B cell (primary cell): ENCODE measurements at regions not wholly inside any gene's neighbourhood (a gene's known extent, or its start where the extent isn't known, plus 50 kb on each side); places are given as distances from the start of the nearest gene placed in this dataset.
"Not testable (repeated sequence)": the region's sequence is repeated elsewhere in the genome, so short reads cannot be mapped to it uniquely, and the experiment has no call there.

Experiments used
- ATAC-seq: fragments of 200-7000 bp; cut with Tn5 transposase; one replicate; pipeline ENCODE4 v1.10.0; 2021; ENCODE audit warnings: low read depth, mild to moderate bottlenecking, moderate number of reproducible peaks, moderate library complexity
- CTCF ChIA-PET: fragments of 350-600 bp; sonication (Branson Sonifier 250); formaldehyde crosslinking; loops from one replicate; lab custom pipeline; 2021; ENCODE audit warnings: antibody characterized with exemption, inconsistent platforms; lab: Charles Lee
- POLR2A ChIA-PET: fragments of 350-600 bp; sonication (Branson Sonifier 250); formaldehyde crosslinking; loops from one replicate; lab custom pipeline; 2021; ENCODE audit warnings: antibody characterized with exemption; lab: Charles Lee
- DNase-seq: peaks from one replicate; pipeline ENCODE4 v3.0.0; 2013
- H2AFZ ChIP-seq: 2 replicates; pipeline ENCODE4 v1.6.1; 2012; ENCODE audit warnings: mild to moderate bottlenecking, low read depth, low read length; ENCODE audit not compliant: insufficient read depth, poor library complexity, severe bottlenecking
- H3K27ac ChIP-seq, 2 donors: 1 replicate in 1 of 2; 2 replicates in 1 of 2; pipeline ENCODE4 v1.5.1; 2012 to 2013; ENCODE audit warnings: low read length in 2 of 2, mild to moderate bottlenecking in 2 of 2, moderate library complexity in 1 of 2
- H3K27me3 ChIP-seq, 4 experiments: fragments of 200-600 bp in 1 of 4; sonication (generic) in 1 of 4; replicated peaks in 1 of 4; 1 replicate in 2 of 4; 2 replicates in 2 of 4; pipeline versions ENCODE4 v1.6.1 to v1.7.0; 2013 to 2016; ENCODE audit warnings: low read length in 3 of 4, mild to moderate bottlenecking in 2 of 4, mixed read lengths in 1 of 4, moderate library complexity in 1 of 4; ENCODE audit not compliant: insufficient read depth in 4 of 4, control insufficient read depth in 3 of 4; ENCODE audit errors: control extremely low read depth in 1 of 4
- H3K36me3 ChIP-seq, 2 experiments: replicated peaks in 1 of 2; 1 replicate in 1 of 2; 2 replicates in 1 of 2; pipeline versions ENCODE4 v1.6.1 to v1.7.1; 2013; ENCODE audit warnings: low read length in 1 of 2; ENCODE audit not compliant: insufficient read depth in 2 of 2, control insufficient read depth in 1 of 2; ENCODE audit errors: control extremely low read depth in 1 of 2, extremely low read depth in 1 of 2
- H3K4me1 ChIP-seq, 2 donors: fragments of 200-600 bp in 1 of 2; sonication (generic) in 1 of 2; 1 replicate in 1 of 2; 2 replicates in 1 of 2; pipeline versions ENCODE4 v1.5.1 to v1.6.1; 2013 to 2017; ENCODE audit warnings: low read length in 2 of 2; ENCODE audit not compliant: control insufficient read depth in 2 of 2, insufficient read depth in 2 of 2
- H3K4me2 ChIP-seq: replicated peaks from 2 replicates; pipeline ENCODE3; 2012; ENCODE audit warnings: mild to moderate bottlenecking, low read depth, low read length; ENCODE audit not compliant: poor library complexity, severe bottlenecking
- H3K4me3 ChIP-seq, 5 experiments: fragments of 200-600 bp in 1 of 5; sonication (generic) in 1 of 5; 1 replicate in 3 of 5; 2 replicates in 2 of 5; pipeline versions ENCODE4 v1.5.1 to v1.7.0; 2011 to 2016; ENCODE audit warnings: low read length in 4 of 5, mild to moderate bottlenecking in 4 of 5, low read depth in 2 of 5, control low read depth in 1 of 5, moderate library complexity in 1 of 5; ENCODE audit not compliant: insufficient read depth in 1 of 5; ENCODE audit errors: control extremely low read depth in 1 of 5, extremely low read depth in 1 of 5
- H3K79me2 ChIP-seq: fragments of 200-600 bp; sonication (generic); one replicate; pipeline ENCODE4 v1.6.0; 2016; ENCODE audit warnings: low read length; ENCODE audit not compliant: control insufficient read depth, insufficient read depth
- H3K9ac ChIP-seq: fragments of 200-600 bp; sonication (generic); 2 replicates; pipeline ENCODE4 v1.6.1; 2017; ENCODE audit warnings: mild to moderate bottlenecking, low read length, moderate library complexity
- H3K9me3 ChIP-seq, 3 donors: one replicate each; pipeline versions ENCODE4 v1.6.1 to v1.7.1; 2013; ENCODE audit warnings: low read length in 2 of 3; ENCODE audit not compliant: control insufficient read depth in 2 of 3, insufficient read depth in 1 of 3; ENCODE audit errors: control extremely low read depth in 1 of 3
- H4K20me1 ChIP-seq: 2 replicates; pipeline ENCODE4 v1.6.0; 2012; ENCODE audit warnings: mild to moderate bottlenecking, low read length; ENCODE audit not compliant: insufficient read depth, control insufficient read depth, poor library complexity, severe bottlenecking
- H3K27ac Mint-ChIP-seq: one replicate; pipeline ENCODE4 v1.8.0; 2021; ENCODE audit warnings: mixed read lengths
- H3K27me3 Mint-ChIP-seq: one replicate; pipeline ENCODE4 v1.8.0; 2021; ENCODE audit warnings: mixed read lengths
- H3K4me1 Mint-ChIP-seq: one replicate; pipeline ENCODE4 v1.8.0; 2021; ENCODE audit warnings: mixed read lengths
- H3K4me3 Mint-ChIP-seq: one replicate; pipeline ENCODE4 v1.8.0; 2021; ENCODE audit warnings: mixed read lengths
- H3K9me3 Mint-ChIP-seq: one replicate; pipeline ENCODE4 v1.8.0; 2022; ENCODE audit warnings: mixed read lengths; ENCODE audit not compliant: insufficient read depth
- EZH2 ChIP-seq: IDR thresholded peaks from 2 replicates; pipeline ENCODE4 v1.6.1; 2012; ENCODE audit warnings: borderline replicate concordance, low read depth, mild to moderate bottlenecking, moderate library complexity, low read length; ENCODE audit not compliant: insufficient read depth, poor library complexity, severe bottlenecking
- WGBS: methylation state at CpG from one replicate; pipeline ENCODE4 v1.1.5; 2013; ENCODE audit warnings: missing lambda C conversion rate; ENCODE audit not compliant: insufficient coverage; 5-methylcytosine and 5-hydroxymethylcytosine counted together
- intact Hi-C: fragments of 100-400 bp; cut with micrococcal nuclease; formaldehyde crosslinking; loops from one replicate; pipeline ENCODE4 v1.10.0; 2022
- TF ChIP-seq, protein P1 (sequence below): fragments of 200-600 bp; IDR thresholded peaks from one replicate; pipeline ENCODE4 v1.8.0; 2022; ENCODE audit warnings: antibody characterized with exemption, mild to moderate bottlenecking

DNA sequence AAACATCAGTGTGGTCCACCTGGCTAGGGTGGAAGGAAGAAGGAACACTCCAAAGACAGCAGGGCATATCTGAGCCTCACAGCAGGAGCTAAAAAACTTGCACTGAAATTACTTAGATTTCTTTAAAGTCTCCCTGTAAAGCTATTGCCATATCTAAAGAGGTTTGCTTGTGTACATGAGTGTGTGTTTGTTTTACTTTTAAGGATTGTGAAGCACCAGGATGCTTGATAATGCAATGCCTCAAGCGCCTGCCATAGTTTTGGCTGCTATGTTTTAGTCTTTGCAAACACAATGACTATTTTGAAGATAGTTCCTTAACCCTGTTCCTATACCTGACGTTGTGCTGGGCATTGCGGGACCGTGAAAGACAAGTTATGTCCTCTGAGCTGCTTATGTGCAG is 65.0 kb downstream of the ID4 start:
- Histone ChIP-seq H3K27me3 (no peaks in the 10 kb centered on the region), H3K36me3 (no peaks in the 10 kb centered on the region), H3K9me3 (no peaks in the 10 kb centered on the region), H3K4me2 (no peak overlapping the region), H3K4me1 (no peaks in the 10 kb centered on the region), H3K27ac (no peak overlapping the region), H4K20me1 (no peaks in the 10 kb centered on the region), H3K79me2 (no peaks in the 10 kb centered on the region), H3K9ac (no peak overlapping the region), H2AFZ (no peak overlapping the region), H3K4me3 (no peak overlapping the region)
- peaks cover 3% of the 10 kb centered on the region for H3K9me3 Mint-ChIP-seq
- intact Hi-C loops: no loop called here
- H3K27ac Mint-ChIP-seq: no peak overlapping the region
- POLR2A ChIA-PET: no interaction called here
- ATAC-seq: no peak
- no peak for DNase-seq
- H3K27me3 Mint-ChIP-seq: no peaks in the 10 kb centered on the region
- CTCF ChIA-PET: no interaction called here
- WGBS: 92% methylated on average over 1 of the region's 4 CpGs
- no peak for TF ChIP-seq EZH2
- TF ChIP-seq, protein P1, sequence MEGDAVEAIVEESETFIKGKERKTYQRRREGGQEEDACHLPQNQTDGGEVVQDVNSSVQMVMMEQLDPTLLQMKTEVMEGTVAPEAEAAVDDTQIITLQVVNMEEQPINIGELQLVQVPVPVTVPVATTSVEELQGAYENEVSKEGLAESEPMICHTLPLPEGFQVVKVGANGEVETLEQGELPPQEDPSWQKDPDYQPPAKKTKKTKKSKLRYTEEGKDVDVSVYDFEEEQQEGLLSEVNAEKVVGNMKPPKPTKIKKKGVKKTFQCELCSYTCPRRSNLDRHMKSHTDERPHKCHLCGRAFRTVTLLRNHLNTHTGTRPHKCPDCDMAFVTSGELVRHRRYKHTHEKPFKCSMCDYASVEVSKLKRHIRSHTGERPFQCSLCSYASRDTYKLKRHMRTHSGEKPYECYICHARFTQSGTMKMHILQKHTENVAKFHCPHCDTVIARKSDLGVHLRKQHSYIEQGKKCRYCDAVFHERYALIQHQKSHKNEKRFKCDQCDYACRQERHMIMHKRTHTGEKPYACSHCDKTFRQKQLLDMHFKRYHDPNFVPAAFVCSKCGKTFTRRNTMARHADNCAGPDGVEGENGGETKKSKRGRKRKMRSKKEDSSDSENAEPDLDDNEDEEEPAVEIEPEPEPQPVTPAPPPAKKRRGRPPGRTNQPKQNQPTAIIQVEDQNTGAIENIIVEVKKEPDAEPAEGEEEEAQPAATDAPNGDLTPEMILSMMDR: no peak
- H3K4me3 Mint-ChIP-seq: no peak overlapping the region
- no peaks in the 10 kb centered on the region for H3K4me1 Mint-ChIP-seq

DNA sequence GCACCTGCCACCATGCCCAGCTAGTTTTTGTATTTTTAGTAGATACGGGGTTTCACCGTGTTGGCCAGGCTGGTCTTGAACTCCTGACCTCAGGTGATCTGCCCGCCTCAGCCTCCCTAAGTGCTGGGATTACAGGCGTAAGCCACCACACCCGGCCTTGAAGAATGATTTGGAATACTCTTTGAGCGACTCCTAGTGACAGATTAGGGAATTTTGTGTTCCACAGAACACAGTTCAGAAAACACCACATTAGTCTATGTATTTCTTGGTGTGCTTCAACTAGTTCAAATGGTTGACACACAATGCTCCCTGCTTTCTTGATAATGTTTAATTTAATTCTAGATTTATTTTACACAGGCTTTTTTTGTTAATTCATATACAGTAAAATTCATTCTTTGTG is 67.2 kb downstream of the ID4 start:
- H2AFZ ChIP-seq, DNase-seq, POLR2A ChIA-PET, H3K9me3 ChIP-seq, H3K27me3 Mint-ChIP-seq, H3K27ac ChIP-seq, H3K4me2 ChIP-seq, H3K4me1 Mint-ChIP-seq, CTCF ChIA-PET, H3K9ac ChIP-seq, H3K4me3 Mint-ChIP-seq, H3K36me3 ChIP-seq, ATAC-seq, H4K20me1 ChIP-seq, H3K4me3 ChIP-seq, H3K27ac Mint-ChIP-seq, H3K27me3 ChIP-seq, intact Hi-C loops, H3K79me2 ChIP-seq, H3K9me3 Mint-ChIP-seq, H3K4me1 ChIP-seq: not testable (repeated sequence)
- WGBS: 65% methylated on average over 4 of the region's 6 CpGs
